ENCODE measurements at regions not wholly inside any gene's neighbourhood (a gene's known extent, or its start where the extent isn't known, plus 50 kb on each side); places are given as distances from the start of the nearest gene placed in this dataset.

GRCh38 chr10:33385686-33386085 lies 51.2 kb upstream of the NRP1 start:
- TF ChIP-seq YY1 (IDR thresholded peaks at IDR 0.05; ENCODE audit: low read depth) (no peak), EP300 (IDR thresholded peaks at IDR 0.05; ENCODE audit: borderline replicate concordance) (no peak), EGR1 (IDR thresholded peaks at IDR 0.05) (no peak), RAD21 (IDR thresholded peaks at IDR 0.05; ENCODE audit: low read depth) (no peak), TAF1 (IDR thresholded peaks at IDR 0.05; ENCODE audit: low read depth) (no peak), ZBTB7A (IDR thresholded peaks at IDR 0.05; ENCODE audit: low read depth) (no peak), CEBPB (IDR thresholded peaks at IDR 0.05) (no peak), CREB1 (IDR thresholded peaks at IDR 0.05; ENCODE audit: low read depth) (no peak), MAX (IDR thresholded peaks at IDR 0.05) (no peak), USF1 (IDR thresholded peaks at IDR 0.05) (no peak)
- TF ChIP-seq, protein P1, sequence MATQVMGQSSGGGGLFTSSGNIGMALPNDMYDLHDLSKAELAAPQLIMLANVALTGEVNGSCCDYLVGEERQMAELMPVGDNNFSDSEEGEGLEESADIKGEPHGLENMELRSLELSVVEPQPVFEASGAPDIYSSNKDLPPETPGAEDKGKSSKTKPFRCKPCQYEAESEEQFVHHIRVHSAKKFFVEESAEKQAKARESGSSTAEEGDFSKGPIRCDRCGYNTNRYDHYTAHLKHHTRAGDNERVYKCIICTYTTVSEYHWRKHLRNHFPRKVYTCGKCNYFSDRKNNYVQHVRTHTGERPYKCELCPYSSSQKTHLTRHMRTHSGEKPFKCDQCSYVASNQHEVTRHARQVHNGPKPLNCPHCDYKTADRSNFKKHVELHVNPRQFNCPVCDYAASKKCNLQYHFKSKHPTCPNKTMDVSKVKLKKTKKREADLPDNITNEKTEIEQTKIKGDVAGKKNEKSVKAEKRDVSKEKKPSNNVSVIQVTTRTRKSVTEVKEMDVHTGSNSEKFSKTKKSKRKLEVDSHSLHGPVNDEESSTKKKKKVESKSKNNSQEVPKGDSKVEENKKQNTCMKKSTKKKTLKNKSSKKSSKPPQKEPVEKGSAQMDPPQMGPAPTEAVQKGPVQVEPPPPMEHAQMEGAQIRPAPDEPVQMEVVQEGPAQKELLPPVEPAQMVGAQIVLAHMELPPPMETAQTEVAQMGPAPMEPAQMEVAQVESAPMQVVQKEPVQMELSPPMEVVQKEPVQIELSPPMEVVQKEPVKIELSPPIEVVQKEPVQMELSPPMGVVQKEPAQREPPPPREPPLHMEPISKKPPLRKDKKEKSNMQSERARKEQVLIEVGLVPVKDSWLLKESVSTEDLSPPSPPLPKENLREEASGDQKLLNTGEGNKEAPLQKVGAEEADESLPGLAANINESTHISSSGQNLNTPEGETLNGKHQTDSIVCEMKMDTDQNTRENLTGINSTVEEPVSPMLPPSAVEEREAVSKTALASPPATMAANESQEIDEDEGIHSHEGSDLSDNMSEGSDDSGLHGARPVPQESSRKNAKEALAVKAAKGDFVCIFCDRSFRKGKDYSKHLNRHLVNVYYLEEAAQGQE (IDR thresholded peaks at IDR 0.05; ENCODE audit: low read depth) = no peak
